ENCODE measurements at regions not wholly inside any gene's neighbourhood (a gene's known extent, or its start where the extent isn't known, plus 50 kb on each side); places are given as distances from the start of the nearest gene placed in this dataset.

GRCh38 chr4:186889876-186890643 lies 166.4 kb upstream of the FAT1 start:
- DNase-seq (ENCODE audit: low read depth in 2 of 2), result no peak

- DNase-seq (ENCODE audit: low read depth in 2 of 2), result no peak
These were observed 168.3 kb upstream of the FAT1 start for GRCh38 chr4:186891859-186892486.

- no peak for DNase-seq (ENCODE audit: low read depth in 2 of 2)
These were observed 174.7 kb upstream of the FAT1 start for GRCh38 chr4:186898367-186898766.

GRCh38 chr4:186900232-186900900 lies 176.7 kb upstream of the FAT1 start:
- no peak for DNase-seq (ENCODE audit: low read depth in 2 of 2)

- DNase-seq (ENCODE audit: low read depth in 2 of 2), result no peak
These were observed 177.3 kb upstream of the FAT1 start for GRCh38 chr4:186900984-186901383.

GRCh38 chr4:186901850-186902249 lies 178.2 kb upstream of the FAT1 start:
- no peak for DNase-seq (ENCODE audit: low read depth in 2 of 2)

- no peak for DNase-seq (ENCODE audit: low read depth in 2 of 2)
These were observed 178.7 kb upstream of the FAT1 start for GRCh38 chr4:186902361-186902760.

GRCh38 chr4:186904101-186904500 lies 180.4 kb upstream of the FAT1 start:
- no peak for DNase-seq (ENCODE audit: low read depth in 2 of 2)

- no peak for DNase-seq (ENCODE audit: low read depth in 2 of 2)
These were observed 183.1 kb upstream of the FAT1 start for GRCh38 chr4:186906722-186907121.

GRCh38 chr4:186910385-186910784 lies 186.7 kb upstream of the FAT1 start:
- DNase-seq (ENCODE audit: low read depth in 2 of 2), result no peak

- no peak for DNase-seq (ENCODE audit: low read depth in 2 of 2)
These were observed 188.9 kb upstream of the FAT1 start for GRCh38 chr4:186912606-186913005.

- no peak for DNase-seq (ENCODE audit: low read depth in 2 of 2)
These were observed 192.2 kb upstream of the FAT1 start for GRCh38 chr4:186915816-186916215.

- no peak for DNase-seq (ENCODE audit: low read depth in 2 of 2)
These were observed 193.5 kb upstream of the FAT1 start for GRCh38 chr4:186917136-186917535.

- DNase-seq (ENCODE audit: low read depth in 2 of 2), result no peak
These were observed 194.8 kb upstream of the FAT1 start for GRCh38 chr4:186918466-186918865.

GRCh38 chr4:186919340-186919739 lies 195.7 kb upstream of the FAT1 start:
- no peak for DNase-seq (ENCODE audit: low read depth in 2 of 2)

- peak in 1 of 2 donors; percentile 2 for DNase-seq (ENCODE audit: low read depth in 2 of 2)
These were observed 196.8 kb upstream of the FAT1 start for GRCh38 chr4:186920483-186920882.

- DNase-seq (ENCODE audit: low read depth in 2 of 2), result no peak
These were observed 197.3 kb upstream of the FAT1 start for GRCh38 chr4:186920992-186921391.

GRCh38 chr4:186924723-186925122 lies 201.1 kb upstream of the FAT1 start:
- DNase-seq (ENCODE audit: low read depth in 2 of 2), result no peak

GRCh38 chr4:186927624-186928023 lies 204.0 kb upstream of the FAT1 start:
- DNase-seq (ENCODE audit: low read depth in 2 of 2), result no peak

- no peak for DNase-seq (ENCODE audit: low read depth in 2 of 2)
These were observed 206.4 kb upstream of the FAT1 start for GRCh38 chr4:186930024-186930423.

GRCh38 chr4:186931519-186931918 lies 207.9 kb upstream of the FAT1 start:
- no peak for DNase-seq (ENCODE audit: low read depth in 2 of 2)

- DNase-seq (ENCODE audit: low read depth in 2 of 2), result no peak
These were observed 208.5 kb upstream of the FAT1 start for GRCh38 chr4:186932196-186932595.
